Duodenal mucosa (tissue), 2 donors: ENCODE measurements at regions not wholly inside any gene's neighbourhood (a gene's known extent, or its start where the extent isn't known, plus 50 kb on each side); places are given as distances from the start of the nearest gene placed in this dataset.
"Not testable (repeated sequence)": the region's sequence is repeated elsewhere in the genome, so short reads cannot be mapped to it uniquely, and the experiment has no call there.

Experiments
- H3K27ac ChIP-seq: one replicate; pipeline ENCODE4 v1.7.0; 2013; ENCODE audit warnings: low read depth, low read length
- H3K27me3 ChIP-seq, 2 donors: one replicate each; pipeline ENCODE4 v1.7.0; 2013; ENCODE audit warnings: low read length in 2 of 2, control low read depth in 1 of 2; ENCODE audit not compliant: insufficient read depth in 2 of 2, control insufficient read depth in 1 of 2
- H3K36me3 ChIP-seq, 2 donors: one replicate each; pipeline ENCODE4 v1.7.0; 2013; ENCODE audit warnings: low read length in 2 of 2, control low read depth in 1 of 2; ENCODE audit not compliant: insufficient read depth in 2 of 2, control insufficient read depth in 1 of 2
- H3K4me1 ChIP-seq, 2 donors: one replicate each; pipeline ENCODE4 v1.7.0; 2013; ENCODE audit warnings: low read length in 2 of 2, control low read depth in 1 of 2; ENCODE audit not compliant: insufficient read depth in 2 of 2, control insufficient read depth in 1 of 2
- H3K4me3 ChIP-seq, 2 donors: one replicate each; pipeline ENCODE4 v1.7.0; 2013; ENCODE audit warnings: low read length in 2 of 2, low read depth in 1 of 2
- H3K9ac ChIP-seq, 2 donors: one replicate each; pipeline ENCODE4 v1.7.0; 2013; ENCODE audit warnings: low read length in 2 of 2, low read depth in 1 of 2
- H3K9me3 ChIP-seq, 2 donors: one replicate each; pipeline ENCODE4 v1.7.0; 2013; ENCODE audit warnings: low read length in 2 of 2, control low read depth in 1 of 2; ENCODE audit not compliant: control insufficient read depth in 1 of 2

- Histone ChIP-seq H3K4me3 (no peak overlapping the region), H3K27me3 (no peaks in the 10 kb centered on the region), H3K4me1 (no peaks in the 10 kb centered on the region), H3K27ac (no peak overlapping the region), H3K9ac (no peak overlapping the region), H3K36me3 (no peaks in the 10 kb centered on the region), H3K9me3 (no peaks in the 10 kb centered on the region)
Observed at GRCh38 chr5:174922955-174923354, 198.6 kb downstream of the MSX2 start.

- Histone ChIP-seq H3K9me3 (no peaks in the 10 kb centered on the region), H3K4me3 (no peak overlapping the region), H3K4me1 (no peaks in the 10 kb centered on the region), H3K27me3 (no peaks in the 10 kb centered on the region), H3K36me3 (no peaks in the 10 kb centered on the region), H3K27ac (no peak overlapping the region), H3K9ac (no peak overlapping the region)
Observed at GRCh38 chr5:174920906-174921550, 196.6 kb downstream of the MSX2 start.

- H3K27me3 ChIP-seq, result no peaks in the 10 kb centered on the region
- no peak overlapping the region for H3K9ac ChIP-seq
- no peaks in the 10 kb centered on the region for H3K9me3 ChIP-seq
Observed at GRCh38 chr5:174919351-174919750, 195.0 kb downstream of the MSX2 start.

GRCh38 chr5:174918655-174919054, 194.3 kb downstream of the MSX2 start:
- H3K27ac ChIP-seq, result no peak overlapping the region
- H3K4me1 ChIP-seq, result no peaks in the 10 kb centered on the region
- no peaks in the 10 kb centered on the region for H3K27me3 ChIP-seq
- no peaks in the 10 kb centered on the region for H3K36me3 ChIP-seq
- no peaks in the 10 kb centered on the region for H3K9me3 ChIP-seq
- no peak overlapping the region for H3K4me3 ChIP-seq
- H3K9ac ChIP-seq, result no peak overlapping the region

More at GRCh38 chr5:174919351-174919750, 195.0 kb downstream of the MSX2 start:
- H3K4me3 ChIP-seq, result no peak overlapping the region
- H3K27ac ChIP-seq, result no peak overlapping the region
- no peaks in the 10 kb centered on the region for H3K36me3 ChIP-seq
- H3K4me1 ChIP-seq, result no peaks in the 10 kb centered on the region

GRCh38 chr5:174917976-174918554, 193.7 kb downstream of the MSX2 start:
- Histone ChIP-seq H3K9ac (no peak overlapping the region), H3K9me3 (no peaks in the 10 kb centered on the region), H3K4me3 (no peak overlapping the region), H3K4me1 (no peaks in the 10 kb centered on the region), H3K36me3 (no peaks in the 10 kb centered on the region), H3K27me3 (no peaks in the 10 kb centered on the region), H3K27ac (no peak overlapping the region)

- not testable (repeated sequence) for H3K36me3 ChIP-seq, H3K4me1 ChIP-seq, H3K4me3 ChIP-seq, H3K27me3 ChIP-seq, H3K9me3 ChIP-seq, H3K9ac ChIP-seq, H3K27ac ChIP-seq
Observed at GRCh38 chr5:174917435-174917834, 193.1 kb downstream of the MSX2 start.

GRCh38 chr5:174916924-174917323, 192.5 kb downstream of the MSX2 start:
- not testable (repeated sequence) for H3K9me3 ChIP-seq, H3K27ac ChIP-seq, H3K27me3 ChIP-seq, H3K4me3 ChIP-seq, H3K9ac ChIP-seq, H3K4me1 ChIP-seq, H3K36me3 ChIP-seq

- H3K4me3 ChIP-seq, result no peak overlapping the region
- H3K9me3 ChIP-seq, result no peaks in the 10 kb centered on the region
- no peaks in the 10 kb centered on the region for H3K27me3 ChIP-seq
- no peaks in the 10 kb centered on the region for H3K4me1 ChIP-seq
- H3K9ac ChIP-seq, result no peak overlapping the region
- no peaks in the 10 kb centered on the region for H3K36me3 ChIP-seq
- H3K27ac ChIP-seq, result no peak overlapping the region
Observed at GRCh38 chr5:174916227-174916626, 191.8 kb downstream of the MSX2 start.

GRCh38 chr5:174911118-174911517, 186.7 kb downstream of the MSX2 start:
- Histone ChIP-seq H3K9ac (no peak overlapping the region), H3K4me3 (no peak overlapping the region), H3K9me3 (no peaks in the 10 kb centered on the region), H3K27me3 (no peaks in the 10 kb centered on the region), H3K36me3 (no peaks in the 10 kb centered on the region), H3K4me1 (no peaks in the 10 kb centered on the region), H3K27ac (no peak overlapping the region)

GRCh38 chr5:174910245-174910737, 185.9 kb downstream of the MSX2 start:
- Histone ChIP-seq H3K27me3 (no peaks in the 10 kb centered on the region), H3K9ac (no peak overlapping the region), H3K27ac (no peak overlapping the region), H3K4me1 (no peaks in the 10 kb centered on the region), H3K9me3 (no peaks in the 10 kb centered on the region), H3K4me3 (no peak overlapping the region), H3K36me3 (no peaks in the 10 kb centered on the region)
